ENCODE measurements at regions not wholly inside any gene's neighbourhood (a gene's known extent, or its start where the extent isn't known, plus 50 kb on each side); places are given as distances from the start of the nearest gene placed in this dataset.

GRCh38 chr1:14168326-14169063, 430.0 kb upstream of the KAZN start:
- TF ChIP-seq, protein P1, sequence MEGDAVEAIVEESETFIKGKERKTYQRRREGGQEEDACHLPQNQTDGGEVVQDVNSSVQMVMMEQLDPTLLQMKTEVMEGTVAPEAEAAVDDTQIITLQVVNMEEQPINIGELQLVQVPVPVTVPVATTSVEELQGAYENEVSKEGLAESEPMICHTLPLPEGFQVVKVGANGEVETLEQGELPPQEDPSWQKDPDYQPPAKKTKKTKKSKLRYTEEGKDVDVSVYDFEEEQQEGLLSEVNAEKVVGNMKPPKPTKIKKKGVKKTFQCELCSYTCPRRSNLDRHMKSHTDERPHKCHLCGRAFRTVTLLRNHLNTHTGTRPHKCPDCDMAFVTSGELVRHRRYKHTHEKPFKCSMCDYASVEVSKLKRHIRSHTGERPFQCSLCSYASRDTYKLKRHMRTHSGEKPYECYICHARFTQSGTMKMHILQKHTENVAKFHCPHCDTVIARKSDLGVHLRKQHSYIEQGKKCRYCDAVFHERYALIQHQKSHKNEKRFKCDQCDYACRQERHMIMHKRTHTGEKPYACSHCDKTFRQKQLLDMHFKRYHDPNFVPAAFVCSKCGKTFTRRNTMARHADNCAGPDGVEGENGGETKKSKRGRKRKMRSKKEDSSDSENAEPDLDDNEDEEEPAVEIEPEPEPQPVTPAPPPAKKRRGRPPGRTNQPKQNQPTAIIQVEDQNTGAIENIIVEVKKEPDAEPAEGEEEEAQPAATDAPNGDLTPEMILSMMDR (conservative IDR thresholded peaks at IDR 0.05 in 1 of 2, IDR thresholded peaks at IDR 0.05 in 1 of 2; ENCODE audit: extremely low read depth in 1 of 2, insufficient read depth in 1 of 2, low read depth in 1 of 2, low read length in 2 of 2) = no peak
- TF ChIP-seq EZH2 (IDR thresholded peaks at IDR 0.05; ENCODE audit: borderline replicate concordance, low read length) = no peak

All from mammary epithelial cell (primary cell).